Peyer's patch (tissue), 4 donors: ENCODE measurements at regions not wholly inside any gene's neighbourhood (a gene's known extent, or its start where the extent isn't known, plus 50 kb on each side); places are given as distances from the start of the nearest gene placed in this dataset.

Experiments used
- DNase-seq, 3 donors: peaks; one replicate each; pipeline ENCODE4 v3.0.0-alpha.2; 2017 to 2019
- H3K27ac ChIP-seq, 4 donors: fragments of 200-600 bp; sonication (generic); one replicate each; pipeline ENCODE4 v1.5.1; 2016 to 2019
- H3K27me3 ChIP-seq, 2 donors: fragments of 200-600 bp; sonication (generic); one replicate each; pipeline ENCODE4 v1.5.1; 2019
- H3K36me3 ChIP-seq, 3 donors: fragments of 200-600 bp; sonication (generic); one replicate each; pipeline ENCODE4 v1.5.1; 2016 to 2019
- H3K4me1 ChIP-seq, 4 donors: fragments of 200-600 bp; sonication (generic); one replicate each; pipeline ENCODE4 v1.5.1; 2016 to 2019
- H3K4me3 ChIP-seq, 4 donors: fragments of 200-600 bp; sonication (generic); 1 replicate in 3 of 4; 2 replicates in 1 of 4; pipeline ENCODE4 v1.5.1; 2016 to 2019; ENCODE audit warnings: mild to moderate bottlenecking in 1 of 4
- H3K9me3 ChIP-seq, 4 donors: fragments of 200-600 bp; sonication (generic); one replicate each; pipeline ENCODE4 v1.5.1; 2016 to 2019; ENCODE audit warnings: mild to moderate bottlenecking in 1 of 4
- CTCF ChIP-seq, 6 experiments: fragments of 450-650 bp in 4 of 6; fragments of 200-600 bp in 2 of 6; sonication (generic) in 1 of 6; IDR thresholded peaks; one replicate each; pipeline ENCODE4 v1.5.1; 2017 to 2019; ENCODE audit warnings: antibody characterized with exemption in 6 of 6, mild to moderate bottlenecking in 3 of 6, moderate library complexity in 1 of 6
- POLR2A ChIP-seq, 2 donors: fragments of 450-650 bp; IDR thresholded peaks; one replicate each; pipeline ENCODE4 v1.5.1; 2017; ENCODE audit warnings: antibody characterized with exemption in 2 of 2, mild to moderate bottlenecking in 2 of 2, moderate library complexity in 2 of 2

- no peak overlapping the region for H3K4me3 ChIP-seq
- H3K27me3 ChIP-seq = no peaks in the 10 kb centered on the region
- no peak for DNase-seq
- H3K4me1 ChIP-seq = peaks cover 0 to 21% (median 1%) of the 10 kb centered on the region in 4 donors
- no peak overlapping the region for H3K27ac ChIP-seq
- H3K36me3 ChIP-seq = no peaks in the 10 kb centered on the region
- no peaks in the 10 kb centered on the region for H3K9me3 ChIP-seq
- TF ChIP-seq CTCF (IDR thresholded peaks at IDR 0.05) = no peak
These were observed 80.4 kb downstream of the CTAGE1 start for GRCh38 chr18:22337306-22337705.

GRCh38 chr18:22336406-22336805, 81.3 kb downstream of the CTAGE1 start:
- TF ChIP-seq CTCF (IDR thresholded peaks at IDR 0.05) = no peak
- TF ChIP-seq POLR2A (IDR thresholded peaks at IDR 0.05) = no peak
- Histone ChIP-seq H3K4me1 (peaks cover 0 to 17% (median 0%) of the 10 kb centered on the region in 4 donors), H3K4me3 (peak overlapping the region in 2 of 4 donors; percentile 25 to 41), H3K27me3 (no peaks in the 10 kb centered on the region), H3K27ac (peak overlapping the region in 3 of 4 donors; percentile 64 to 88 (median 81)), H3K36me3 (no peaks in the 10 kb centered on the region), H3K9me3 (no peaks in the 10 kb centered on the region)
- DNase-seq = peak in 1 of 3 donors; percentile 71

GRCh38 chr18:22335731-22336198, 82.0 kb downstream of the CTAGE1 start:
- Histone ChIP-seq H3K4me3 (peak overlapping the region in 2 of 4 donors; percentile 25 to 41), H3K9me3 (no peaks in the 10 kb centered on the region), H3K27ac (peak overlapping the region in 3 of 4 donors; percentile 64 to 88 (median 81)), H3K36me3 (no peaks in the 10 kb centered on the region), H3K4me1 (peaks cover 0 to 13% (median 0%) of the 10 kb centered on the region in 4 donors), H3K27me3 (no peaks in the 10 kb centered on the region)
- TF ChIP-seq POLR2A (IDR thresholded peaks at IDR 0.05) (peak in 1 of 2 donors; percentile 18), CTCF (IDR thresholded peaks at IDR 0.05) (no peak)
- DNase-seq = peak in 2 of 3 donors; percentile 77 to 82

GRCh38 chr18:22334567-22334966, 83.1 kb downstream of the CTAGE1 start:
- Histone ChIP-seq H3K4me1 (peaks cover 0 to 13% (median 0%) of the 10 kb centered on the region in 4 donors), H3K36me3 (no peaks in the 10 kb centered on the region), H3K27me3 (no peaks in the 10 kb centered on the region), H3K9me3 (no peaks in the 10 kb centered on the region), H3K4me3 (no peak overlapping the region), H3K27ac (peak overlapping the region in 1 of 4 donors; percentile 64)
- DNase-seq = no peak
- TF ChIP-seq POLR2A (IDR thresholded peaks at IDR 0.05) (no peak), CTCF (IDR thresholded peaks at IDR 0.05) (no peak)

GRCh38 chr18:22332590-22332989, 85.1 kb downstream of the CTAGE1 start:
- H3K9me3 ChIP-seq = no peaks in the 10 kb centered on the region
- TF ChIP-seq POLR2A (IDR thresholded peaks at IDR 0.05) (no peak), CTCF (IDR thresholded peaks at IDR 0.05) (peak in 2 of 6 experiments; percentile 13 to 22)
- H3K27me3 ChIP-seq = no peaks in the 10 kb centered on the region
- H3K27ac ChIP-seq = no peak overlapping the region
- H3K4me3 ChIP-seq = no peak overlapping the region
- peaks cover 0 to 13% (median 0%) of the 10 kb centered on the region in 4 donors for H3K4me1 ChIP-seq
- H3K36me3 ChIP-seq = no peaks in the 10 kb centered on the region
- no peak for DNase-seq

- Histone ChIP-seq H3K27ac (no peak overlapping the region), H3K4me3 (no peak overlapping the region), H3K9me3 (no peaks in the 10 kb centered on the region), H3K36me3 (no peaks in the 10 kb centered on the region), H3K4me1 (peaks cover 0 to 4% (median 0%) of the 10 kb centered on the region in 4 donors), H3K27me3 (no peaks in the 10 kb centered on the region)
- DNase-seq = no peak
- no peak for TF ChIP-seq POLR2A (IDR thresholded peaks at IDR 0.05)
- TF ChIP-seq CTCF (IDR thresholded peaks at IDR 0.05) = no peak
These were observed 87.2 kb downstream of the CTAGE1 start for GRCh38 chr18:22330508-22330907.
